Tibial nerve (tissue), 3 donors: ENCODE measurements at regions not wholly inside any gene's neighbourhood (a gene's known extent, or its start where the extent isn't known, plus 50 kb on each side); places are given as distances from the start of the nearest gene placed in this dataset.

Experiments
- POLR2A ChIP-seq, 2 donors: fragments of 450-650 bp; IDR thresholded peaks; one replicate each; pipeline ENCODE4 v1.6.1; 2017; ENCODE audit warnings: antibody characterized with exemption in 2 of 2, mild to moderate bottlenecking in 2 of 2, moderate library complexity in 2 of 2
- TF ChIP-seq, protein P1 (sequence below), 5 experiments: fragments of 200-600 bp in 3 of 5; fragments of 450-650 bp in 2 of 5; sonication (generic) in 3 of 5; IDR thresholded peaks; one replicate each; pipeline ENCODE4 v1.5.1; 2016 to 2019; ENCODE audit warnings: antibody characterized with exemption in 5 of 5, mild to moderate bottlenecking in 3 of 5, moderate library complexity in 2 of 5

DNA sequence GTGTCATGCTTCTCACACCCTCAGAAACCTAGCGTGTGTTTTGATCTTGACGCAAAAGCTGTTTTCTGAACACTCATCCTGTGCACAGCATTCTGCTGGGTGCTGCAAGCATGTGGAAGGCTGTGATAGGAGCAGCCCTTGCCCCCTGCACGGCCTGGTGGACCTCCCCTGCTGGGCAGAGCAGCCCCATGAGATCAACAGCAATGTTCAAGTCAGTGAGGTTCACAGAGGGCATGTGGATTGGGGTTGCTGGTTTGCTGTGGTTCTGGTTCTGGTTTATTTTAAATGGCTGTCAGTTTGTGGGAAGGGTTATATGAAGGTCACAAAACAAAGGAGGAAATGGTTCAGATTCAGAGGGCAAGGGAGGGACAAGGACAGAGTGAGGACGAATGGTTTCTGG lies 71.3 kb downstream of the SOWAHC start:
- TF ChIP-seq, protein P1, sequence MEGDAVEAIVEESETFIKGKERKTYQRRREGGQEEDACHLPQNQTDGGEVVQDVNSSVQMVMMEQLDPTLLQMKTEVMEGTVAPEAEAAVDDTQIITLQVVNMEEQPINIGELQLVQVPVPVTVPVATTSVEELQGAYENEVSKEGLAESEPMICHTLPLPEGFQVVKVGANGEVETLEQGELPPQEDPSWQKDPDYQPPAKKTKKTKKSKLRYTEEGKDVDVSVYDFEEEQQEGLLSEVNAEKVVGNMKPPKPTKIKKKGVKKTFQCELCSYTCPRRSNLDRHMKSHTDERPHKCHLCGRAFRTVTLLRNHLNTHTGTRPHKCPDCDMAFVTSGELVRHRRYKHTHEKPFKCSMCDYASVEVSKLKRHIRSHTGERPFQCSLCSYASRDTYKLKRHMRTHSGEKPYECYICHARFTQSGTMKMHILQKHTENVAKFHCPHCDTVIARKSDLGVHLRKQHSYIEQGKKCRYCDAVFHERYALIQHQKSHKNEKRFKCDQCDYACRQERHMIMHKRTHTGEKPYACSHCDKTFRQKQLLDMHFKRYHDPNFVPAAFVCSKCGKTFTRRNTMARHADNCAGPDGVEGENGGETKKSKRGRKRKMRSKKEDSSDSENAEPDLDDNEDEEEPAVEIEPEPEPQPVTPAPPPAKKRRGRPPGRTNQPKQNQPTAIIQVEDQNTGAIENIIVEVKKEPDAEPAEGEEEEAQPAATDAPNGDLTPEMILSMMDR (IDR thresholded peaks at IDR 0.05) = no peak
- TF ChIP-seq POLR2A (IDR thresholded peaks at IDR 0.05) = no peak
